ENCODE measurements at regions not wholly inside any gene's neighbourhood (a gene's known extent, or its start where the extent isn't known, plus 50 kb on each side); places are given as distances from the start of the nearest gene placed in this dataset.

GRCh38 chr13:47592256-47592655 is 408.8 kb downstream of the SUCLA2 start:
- no peak overlapping the region for H3K27ac ChIP-seq
- no CpG with 5 or more reads among the region's 1 CpG for WGBS, 2 donors
- H3K36me3 ChIP-seq = no peaks in the 10 kb centered on the region
- DNase-seq = no peak
- no peaks in the 10 kb centered on the region for H3K4me1 ChIP-seq
- TF ChIP-seq CTCF (IDR thresholded peaks at IDR 0.05) (no peak), POLR2A (IDR thresholded peaks at IDR 0.05) (no peak)
- peaks cover 0 to 10% (median 5%) of the 10 kb centered on the region in 3 donors for H3K9me3 ChIP-seq
- H3K4me3 ChIP-seq = no peak overlapping the region
- no peaks in the 10 kb centered on the region for H3K27me3 ChIP-seq
- intact Hi-C loops (cut with DNase I) = loop anchor here (10.0 kb wide), 1 partner anchor 607 kb away; no protein-coding TSS in a partner anchor

- intact Hi-C loops (cut with DNase I) = no loop called here
Measured at GRCh38 chr13:47588676-47589075, 412.4 kb downstream of the SUCLA2 start.

DNA sequence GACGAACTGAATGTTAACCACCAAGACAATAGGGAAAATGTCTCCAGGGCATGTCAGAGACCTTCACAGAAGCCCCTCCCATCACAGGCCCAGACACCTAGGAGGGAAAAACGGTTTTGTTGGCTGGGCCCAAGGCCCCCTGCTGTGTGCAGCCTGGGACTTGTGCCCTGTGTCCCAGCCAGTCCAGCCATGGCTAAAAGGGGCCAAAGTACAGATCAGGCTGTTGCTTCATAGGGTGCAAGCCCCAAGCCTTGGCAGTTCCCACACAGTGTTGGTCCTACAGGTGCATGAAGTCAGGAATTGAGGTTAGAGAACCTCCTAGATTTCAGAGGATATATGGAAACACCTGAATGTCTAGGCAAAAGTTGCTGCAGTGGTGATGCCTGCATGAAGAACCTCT is 428.7 kb downstream of the SUCLA2 start:
- H3K36me3 ChIP-seq = no peaks in the 10 kb centered on the region

More at GRCh38 chr13:47588676-47589075, 412.4 kb downstream of the SUCLA2 start:
- Histone ChIP-seq H3K27ac (no peak overlapping the region), H3K9me3 (no peaks in the 10 kb centered on the region), H3K27me3 (peaks cover 0 to 11% (median 0%) of the 10 kb centered on the region in 4 donors), H3K4me3 (no peak overlapping the region), H3K4me1 (no peaks in the 10 kb centered on the region), H3K36me3 (no peaks in the 10 kb centered on the region)
- DNase-seq = no peak
- no peak for TF ChIP-seq POLR2A (IDR thresholded peaks at IDR 0.05)
- no peak for TF ChIP-seq CTCF (IDR thresholded peaks at IDR 0.05)

DNA sequence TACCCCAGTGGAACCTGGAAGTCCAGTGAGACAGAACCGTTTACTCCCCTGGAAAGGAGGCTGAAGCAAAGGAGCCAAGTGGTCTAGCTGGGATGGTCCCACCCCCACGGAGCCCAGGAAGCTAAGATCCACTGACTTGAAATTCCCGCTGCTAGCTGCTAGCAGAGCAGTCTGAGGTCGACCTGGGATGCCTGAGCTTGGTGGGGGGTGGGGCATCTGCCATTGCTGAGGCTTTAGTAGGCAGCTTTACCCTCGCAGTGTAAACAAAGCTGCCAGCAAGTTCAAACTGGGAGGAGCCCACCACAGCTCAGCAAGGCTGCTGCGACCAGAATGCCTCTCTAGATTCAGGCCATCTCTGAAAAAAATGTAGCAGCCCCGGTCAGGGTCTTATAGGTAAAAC is 437.0 kb downstream of the SUCLA2 start:
- TF ChIP-seq CTCF (IDR thresholded peaks at IDR 0.05) = no peak
- no peak for TF ChIP-seq POLR2A (IDR thresholded peaks at IDR 0.05)
- no peak overlapping the region for H3K4me3 ChIP-seq
- DNase-seq = no peak
- no peaks in the 10 kb centered on the region for H3K36me3 ChIP-seq
- no peak overlapping the region for H3K27ac ChIP-seq
- peaks cover 0 to 16% (median 0%) of the 10 kb centered on the region in 3 donors for H3K9me3 ChIP-seq
- peaks cover 0 to 11% (median 0%) of the 10 kb centered on the region in 4 donors for H3K27me3 ChIP-seq
- WGBS, 2 donors = 24 to 32% methylated on average over 3 to 6 of the region's 7 CpGs
- intact Hi-C loops (cut with DNase I) = no loop called here
- no peaks in the 10 kb centered on the region for H3K4me1 ChIP-seq

More for the DNA sequence above, 428.7 kb downstream of the SUCLA2 start:
- Histone ChIP-seq H3K27me3 (no peaks in the 10 kb centered on the region), H3K27ac (no peak overlapping the region), H3K9me3 (peaks cover 0 to 49% (median 10%) of the 10 kb centered on the region in 3 donors), H3K4me3 (no peak overlapping the region), H3K4me1 (no peaks in the 10 kb centered on the region)
- WGBS, 2 donors = 54 to 89% methylated on average over 1 of the region's 2 CpGs
- TF ChIP-seq POLR2A (IDR thresholded peaks at IDR 0.05) = no peak
- TF ChIP-seq CTCF (IDR thresholded peaks at IDR 0.05) = no peak
- DNase-seq = no peak
- intact Hi-C loops (cut with DNase I) = no loop called here

DNA sequence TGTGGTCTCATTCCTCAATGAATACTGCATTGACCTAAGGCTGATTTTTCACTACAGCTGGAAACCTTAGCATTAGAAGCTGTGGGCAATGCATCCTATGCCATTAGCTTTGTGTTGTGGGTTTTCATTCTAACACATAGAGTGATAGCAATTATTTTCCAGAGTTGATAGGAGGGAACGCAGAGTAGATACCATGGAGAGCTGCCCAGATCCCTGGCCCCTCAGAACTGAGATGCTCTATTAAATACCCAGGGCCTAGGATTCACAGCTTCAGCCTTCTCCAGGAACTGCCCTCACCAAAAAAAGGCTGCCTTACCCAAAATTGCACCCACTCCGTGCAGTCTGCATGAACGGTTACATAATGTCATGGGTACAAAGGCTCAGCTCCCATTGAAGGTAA is 444.4 kb downstream of the SUCLA2 start:
- DNase-seq = no peak
- TF ChIP-seq CTCF (IDR thresholded peaks at IDR 0.05) = no peak
- no peak for TF ChIP-seq POLR2A (IDR thresholded peaks at IDR 0.05)
- no peak overlapping the region for H3K4me3 ChIP-seq
- H3K9me3 ChIP-seq = no peaks in the 10 kb centered on the region
- no peaks in the 10 kb centered on the region for H3K36me3 ChIP-seq
- H3K4me1 ChIP-seq = no peaks in the 10 kb centered on the region
- 90 to 100% methylated on average over 3 of the region's 3 CpGs for WGBS, 2 donors
- intact Hi-C loops (cut with DNase I) = no loop called here
- H3K27ac ChIP-seq = no peak overlapping the region
- no peaks in the 10 kb centered on the region for H3K27me3 ChIP-seq
